ENCODE measurements at regions not wholly inside any gene's neighbourhood (a gene's known extent, or its start where the extent isn't known, plus 50 kb on each side); places are given as distances from the start of the nearest gene placed in this dataset.

GRCh38 chr4:30461218-30461617 is 259.0 kb upstream of the PCDH7 start:
- TF ChIP-seq CTCF (IDR thresholded peaks at IDR 0.05): no peak
- TF ChIP-seq EZH2 (IDR thresholded peaks at IDR 0.05; ENCODE audit: borderline replicate concordance, insufficient read depth, low read depth, low read length, poor library complexity, severe bottlenecking): no peak

Data from B cell (primary cell).